Loucy (cell line): ENCODE measurements at regions not wholly inside any gene's neighbourhood (a gene's known extent, or its start where the extent isn't known, plus 50 kb on each side); places are given as distances from the start of the nearest gene placed in this dataset.

ENCODE experiments used
- CTCF ChIP-seq: fragments of 200-600 bp; sonication (generic); conservative IDR thresholded peaks from 2 replicates; pipeline ENCODE4 v1.5.1; 2014; ENCODE audit warnings: mild to moderate bottlenecking, antibody characterized with exemption, low read length
- EZH2phosphoT487 ChIP-seq: fragments of 200-600 bp; IDR thresholded peaks from 2 replicates; pipeline ENCODE4 v1.6.1; 2018; ENCODE audit warnings: antibody characterized with exemption, mild to moderate bottlenecking, moderate library complexity, borderline replicate concordance

GRCh38 chr18:11548916-11549551 lies 60.4 kb upstream of the SLC35G4 start:
- TF ChIP-seq CTCF (no peak), EZH2phosphoT487 (no peak)
